GM23248 (cell line): ENCODE measurements at regions not wholly inside any gene's neighbourhood (a gene's known extent, or its start where the extent isn't known, plus 50 kb on each side); places are given as distances from the start of the nearest gene placed in this dataset.

Experiments used
- EZH2 ChIP-seq: fragments of 200-600 bp; sonication (generic); IDR thresholded peaks from 2 replicates; pipeline ENCODE4 v1.6.1; 2018; ENCODE audit warnings: antibody characterized with exemption, mild to moderate bottlenecking; ENCODE audit not compliant: insufficient read depth, poor library complexity, severe bottlenecking
- EZH2phosphoT487 ChIP-seq: fragments of 200-600 bp; sonication (generic); IDR thresholded peaks from 2 replicates; pipeline ENCODE4 v1.6.1; 2018; ENCODE audit warnings: antibody characterized with exemption, moderate library complexity, mild to moderate bottlenecking, low read depth; ENCODE audit not compliant: insufficient read depth

GRCh38 chr3:184489268-184489841, 72.2 kb upstream of the EPHB3 start:
- TF ChIP-seq EZH2phosphoT487 (no peak), EZH2 (no peak)
